BJ (cell line): ENCODE measurements at regions not wholly inside any gene's neighbourhood (a gene's known extent, or its start where the extent isn't known, plus 50 kb on each side); places are given as distances from the start of the nearest gene placed in this dataset.

Experiments used
- CTCF ChIA-PET: fragments of 350-600 bp; formaldehyde crosslinking; extraction: SDS; loops from one replicate; lab custom pipeline; 2021; ENCODE audit warnings: antibody characterized with exemption, inconsistent platforms; lab: Yijun Ruan, JAX
- POLR2A ChIA-PET: fragments of 300-600 bp; sonication (Branson Sonifier 250); formaldehyde crosslinking; extraction: SDS; loops from one replicate; lab custom pipeline; 2021; ENCODE audit warnings: antibody characterized with exemption; lab: Charles Lee
- DNase-seq: peaks from one replicate; pipeline ENCODE4 v3.0.0-alpha.2; 2011; ENCODE audit warnings: low read depth
- H3K27me3 ChIP-seq: 2 replicates; pipeline ENCODE4 v1.6.0; 2011; ENCODE audit warnings: low read length; ENCODE audit not compliant: control insufficient read depth, insufficient read depth
- H3K36me3 ChIP-seq: 2 replicates; pipeline ENCODE4 v1.5.1; 2011; ENCODE audit warnings: low read length; ENCODE audit not compliant: control insufficient read depth, insufficient read depth
- H3K4me3 ChIP-seq: 2 replicates; pipeline ENCODE4 v1.5.1; 2011; ENCODE audit warnings: low read depth, mild to moderate bottlenecking, control low read depth, low read length
- TF ChIP-seq, protein P1 (sequence below): IDR thresholded peaks from 2 replicates; pipeline ENCODE4 v1.5.1; 2011; ENCODE audit warnings: low read depth, mild to moderate bottlenecking, control low read depth, inconsistent platforms, low read length, moderate library complexity; ENCODE audit not compliant: insufficient read depth

DNA sequence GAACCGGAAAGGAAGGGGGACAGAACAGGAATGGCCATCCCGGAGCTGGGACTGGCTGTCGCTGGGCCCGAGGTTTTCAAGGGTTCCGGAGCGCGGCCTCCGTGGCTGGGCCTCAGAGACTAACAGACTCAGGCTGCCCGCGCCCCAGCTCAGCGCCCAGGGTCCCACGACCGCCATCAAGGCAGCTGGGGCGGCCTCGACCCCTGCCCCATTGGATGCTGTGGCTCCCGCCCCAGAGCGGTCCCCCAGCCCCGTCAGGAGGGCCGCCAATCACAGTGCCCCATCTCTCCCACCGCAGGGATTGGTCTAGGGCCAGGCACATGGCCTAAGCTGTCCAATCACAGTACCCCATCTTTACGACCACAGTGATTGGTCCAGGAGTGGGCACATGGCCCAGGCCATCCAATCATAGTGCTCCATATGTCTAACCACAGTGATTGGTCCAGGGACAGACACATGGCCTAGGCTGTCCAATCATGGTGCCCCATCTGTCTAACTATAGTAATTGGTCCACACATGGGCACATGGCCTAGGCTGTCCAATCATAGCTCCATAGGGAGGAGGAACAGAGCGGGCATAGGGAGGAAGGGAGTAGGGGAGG, 105.3 kb upstream of the NKX1-1 start:
- ChIA-PET CTCF (interaction anchor here (0.7 to 3.3 kb wide), 4 partner anchors 10 to 156 kb away, joined by 3 to 26 read pairs (median 4); no protein-coding TSS in a partner anchor), POLR2A (no interaction called here)
- no peaks in the 10 kb centered on the region for H3K36me3 ChIP-seq
- peaks cover 13% of the 10 kb centered on the region for H3K27me3 ChIP-seq
- DNase-seq: no peak
- TF ChIP-seq, protein P1, sequence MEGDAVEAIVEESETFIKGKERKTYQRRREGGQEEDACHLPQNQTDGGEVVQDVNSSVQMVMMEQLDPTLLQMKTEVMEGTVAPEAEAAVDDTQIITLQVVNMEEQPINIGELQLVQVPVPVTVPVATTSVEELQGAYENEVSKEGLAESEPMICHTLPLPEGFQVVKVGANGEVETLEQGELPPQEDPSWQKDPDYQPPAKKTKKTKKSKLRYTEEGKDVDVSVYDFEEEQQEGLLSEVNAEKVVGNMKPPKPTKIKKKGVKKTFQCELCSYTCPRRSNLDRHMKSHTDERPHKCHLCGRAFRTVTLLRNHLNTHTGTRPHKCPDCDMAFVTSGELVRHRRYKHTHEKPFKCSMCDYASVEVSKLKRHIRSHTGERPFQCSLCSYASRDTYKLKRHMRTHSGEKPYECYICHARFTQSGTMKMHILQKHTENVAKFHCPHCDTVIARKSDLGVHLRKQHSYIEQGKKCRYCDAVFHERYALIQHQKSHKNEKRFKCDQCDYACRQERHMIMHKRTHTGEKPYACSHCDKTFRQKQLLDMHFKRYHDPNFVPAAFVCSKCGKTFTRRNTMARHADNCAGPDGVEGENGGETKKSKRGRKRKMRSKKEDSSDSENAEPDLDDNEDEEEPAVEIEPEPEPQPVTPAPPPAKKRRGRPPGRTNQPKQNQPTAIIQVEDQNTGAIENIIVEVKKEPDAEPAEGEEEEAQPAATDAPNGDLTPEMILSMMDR: no peak
- no peak overlapping the region for H3K4me3 ChIP-seq

DNA sequence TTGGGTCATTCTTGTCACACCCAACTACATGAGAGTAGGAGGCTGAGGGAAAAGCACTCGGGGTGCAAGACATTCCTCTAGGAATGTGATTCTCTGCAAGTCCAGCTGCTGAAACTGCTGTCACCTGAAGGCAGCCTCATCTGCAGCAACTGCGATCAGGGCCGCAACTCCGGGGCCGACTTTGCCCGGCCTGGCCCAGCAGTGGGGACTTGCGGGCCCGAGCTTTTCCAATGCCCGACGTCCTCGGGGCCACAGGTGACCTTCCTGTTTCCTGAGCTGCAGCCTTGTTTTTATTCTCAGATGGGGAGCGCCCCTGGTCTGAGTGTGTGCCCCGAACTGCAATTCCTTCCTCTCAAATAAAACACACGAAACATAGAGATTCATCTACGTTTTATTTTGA, 104.7 kb upstream of the NKX1-1 start:
- Histone ChIP-seq H3K27me3 (peaks cover 12% of the 10 kb centered on the region), H3K4me3 (no peak overlapping the region), H3K36me3 (no peaks in the 10 kb centered on the region)
- no peak for DNase-seq
- TF ChIP-seq, protein P1: no peak
- CTCF ChIA-PET: interaction anchor here (0.7 to 3.3 kb wide), 4 partner anchors 10 to 156 kb away, joined by 3 to 26 read pairs (median 4); no protein-coding TSS in a partner anchor
- POLR2A ChIA-PET: no interaction called here

DNA sequence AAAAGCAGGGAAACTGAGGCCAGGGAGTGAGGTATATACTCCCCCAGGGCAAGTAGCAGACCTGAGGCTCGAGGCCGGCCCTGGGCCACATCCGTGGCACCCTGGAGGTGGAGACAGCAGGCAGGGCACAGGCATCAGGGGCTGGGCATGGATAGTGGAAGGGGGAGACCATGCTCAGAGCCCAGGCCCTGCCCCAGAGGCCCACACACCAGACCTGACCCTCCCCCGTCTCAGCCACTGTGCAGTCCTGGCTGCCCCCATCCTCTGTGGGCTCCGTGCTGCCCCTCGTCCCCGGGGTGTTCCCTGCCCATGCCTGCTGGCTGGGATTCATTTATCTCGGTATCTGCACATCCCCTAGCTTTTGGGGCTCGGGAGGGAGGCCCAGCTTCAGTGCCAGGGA, 103.1 kb upstream of the NKX1-1 start:
- Histone ChIP-seq H3K4me3 (no peak overlapping the region), H3K27me3 (peaks cover 12% of the 10 kb centered on the region), H3K36me3 (no peaks in the 10 kb centered on the region)
- no peak for DNase-seq
- CTCF ChIA-PET: interaction anchor here (0.6 to 0.8 kb wide), 2 partner anchors 18 to 39 kb away, joined by 3 read pairs; no protein-coding TSS in a partner anchor
- TF ChIP-seq, protein P1: no peak
- POLR2A ChIA-PET: no interaction called here

DNA sequence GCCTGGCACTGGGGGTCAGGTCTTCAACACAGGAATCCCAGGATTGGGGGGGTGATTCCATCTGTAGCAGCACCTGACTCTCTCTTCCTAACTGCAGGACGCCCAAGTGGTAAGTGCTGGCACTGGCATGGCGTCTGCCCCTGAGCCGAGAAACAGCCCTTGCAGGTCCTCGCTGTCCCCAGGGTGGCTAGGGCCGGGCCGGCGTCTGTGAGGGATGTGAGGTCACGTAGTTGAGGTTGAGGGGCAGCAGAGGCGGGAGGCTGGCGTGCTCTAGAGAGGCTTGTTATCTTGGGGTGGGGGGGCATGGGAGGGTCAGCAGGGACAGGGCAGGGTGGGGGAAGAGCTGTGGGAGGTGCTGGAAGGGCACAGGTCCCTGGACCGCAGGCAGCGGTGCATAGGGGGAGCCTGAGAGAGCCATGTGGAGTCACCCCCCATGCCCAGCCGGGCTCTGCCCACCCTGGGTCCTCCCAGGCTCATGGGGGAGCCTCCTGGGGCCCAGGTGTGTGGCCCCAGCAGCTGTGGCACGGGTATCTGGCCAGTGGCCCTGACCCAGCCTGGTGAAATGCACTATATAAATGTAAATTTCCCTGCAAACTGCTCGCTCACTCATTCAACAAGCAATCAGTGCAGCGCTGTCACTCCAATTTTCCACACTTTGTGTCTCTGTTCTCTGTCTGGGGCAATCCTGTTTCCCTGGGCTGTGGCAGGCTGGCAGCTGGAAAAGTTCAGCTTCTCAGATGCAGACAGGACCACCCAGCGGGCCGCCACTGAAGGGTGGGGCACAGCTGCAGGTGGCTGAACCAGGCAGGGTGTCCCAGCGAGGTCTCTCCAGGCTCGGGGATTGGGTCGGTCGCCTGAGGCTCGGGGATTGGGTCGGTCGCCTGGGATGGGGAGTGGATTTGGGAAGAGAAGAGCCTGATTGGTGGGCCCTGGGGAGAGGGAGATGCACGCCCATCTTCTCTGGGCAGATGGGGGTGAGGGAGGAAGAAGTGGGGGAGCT, 102.2 kb upstream of the NKX1-1 start:
- Histone ChIP-seq H3K36me3 (no peaks in the 10 kb centered on the region), H3K4me3 (no peak overlapping the region), H3K27me3 (peaks cover 10% of the 10 kb centered on the region)
- DNase-seq: no peak
- TF ChIP-seq, protein P1: no peak
- ChIA-PET POLR2A (no interaction called here), CTCF (interaction anchor here (0.8 to 1.6 kb wide), 2 partner anchors 40 kb away, joined by 3 to 7 read pairs; no protein-coding TSS in a partner anchor)
